Neutrophil (primary cell): ENCODE measurements at regions not wholly inside any gene's neighbourhood (a gene's known extent, or its start where the extent isn't known, plus 50 kb on each side); places are given as distances from the start of the nearest gene placed in this dataset.

Source experiments
- H3K27ac ChIP-seq: fragments of 200-600 bp; sonication (generic); 2 replicates; pipeline ENCODE4 v1.5.1; 2016; ENCODE audit warnings: mild to moderate bottlenecking, moderate library complexity
- H3K27me3 ChIP-seq: fragments of 200-600 bp; sonication (generic); 2 replicates; pipeline ENCODE4 v1.6.0; 2016; ENCODE audit warnings: mild to moderate bottlenecking
- H3K36me3 ChIP-seq: fragments of 200-600 bp; sonication (generic); 2 replicates; pipeline ENCODE4 v1.5.1; 2017
- H3K4me1 ChIP-seq, 2 experiments: fragments of 200-600 bp in 1 of 2; sonication (generic) in 1 of 2; 1 replicate in 1 of 2; 2 replicates in 1 of 2; pipeline versions ENCODE4 v1.5.1 to v1.6.1; 2013 to 2016; ENCODE audit warnings: low read depth in 1 of 2, low read length in 1 of 2, mild to moderate bottlenecking in 1 of 2, moderate library complexity in 1 of 2; ENCODE audit not compliant: control insufficient read depth in 1 of 2, insufficient read depth in 1 of 2
- H3K4me3 ChIP-seq, 2 experiments: fragments of 200-600 bp in 1 of 2; sonication (generic) in 1 of 2; 1 replicate in 1 of 2; 2 replicates in 1 of 2; pipeline ENCODE4 v1.5.1; 2013 to 2016; ENCODE audit warnings: low read depth in 1 of 2, low read length in 1 of 2, mild to moderate bottlenecking in 1 of 2, moderate library complexity in 1 of 2
- H3K9me3 ChIP-seq: fragments of 200-600 bp; sonication (generic); 2 replicates; pipeline ENCODE4 v1.5.1; 2016
- CTCF ChIP-seq: fragments of 200-600 bp; sonication (generic); IDR thresholded peaks from 2 replicates; pipeline ENCODE4 v1.5.1; 2016; ENCODE audit warnings: antibody characterized with exemption

- no peak for TF ChIP-seq CTCF
- Histone ChIP-seq H3K36me3 (no peaks in the 10 kb centered on the region), H3K4me1 (no peaks in the 10 kb centered on the region), H3K27me3 (no peaks in the 10 kb centered on the region), H3K27ac (no peak overlapping the region), H3K4me3 (no peak overlapping the region), H3K9me3 (no peaks in the 10 kb centered on the region)
These were observed 75.9 kb upstream of the PMEPA1 start for GRCh38 chr20:57785720-57786119.

- no peaks in the 10 kb centered on the region for H3K4me1 ChIP-seq
- H3K36me3 ChIP-seq = no peaks in the 10 kb centered on the region
- H3K4me3 ChIP-seq = no peak overlapping the region
- no peak for TF ChIP-seq CTCF
- H3K27ac ChIP-seq = no peak overlapping the region
- H3K27me3 ChIP-seq = no peaks in the 10 kb centered on the region
- H3K9me3 ChIP-seq = no peaks in the 10 kb centered on the region
These were observed 75.2 kb upstream of the PMEPA1 start for GRCh38 chr20:57785061-57785460.

- Histone ChIP-seq H3K4me1 (no peaks in the 10 kb centered on the region), H3K27ac (no peak overlapping the region), H3K36me3 (no peaks in the 10 kb centered on the region), H3K9me3 (no peaks in the 10 kb centered on the region), H3K4me3 (no peak overlapping the region), H3K27me3 (no peaks in the 10 kb centered on the region)
- no peak for TF ChIP-seq CTCF
These were observed 74.4 kb upstream of the PMEPA1 start for GRCh38 chr20:57783956-57784837.

GRCh38 chr20:57783196-57783595, 73.4 kb upstream of the PMEPA1 start:
- H3K9me3 ChIP-seq = no peaks in the 10 kb centered on the region
- H3K27me3 ChIP-seq = no peaks in the 10 kb centered on the region
- no peaks in the 10 kb centered on the region for H3K36me3 ChIP-seq
- TF ChIP-seq CTCF = no peak
- no peaks in the 10 kb centered on the region for H3K4me1 ChIP-seq
- H3K27ac ChIP-seq = no peak overlapping the region
- no peak overlapping the region for H3K4me3 ChIP-seq

- no peak for TF ChIP-seq CTCF
- Histone ChIP-seq H3K4me1 (no peaks in the 10 kb centered on the region), H3K9me3 (no peaks in the 10 kb centered on the region), H3K4me3 (no peak overlapping the region), H3K27me3 (no peaks in the 10 kb centered on the region), H3K36me3 (no peaks in the 10 kb centered on the region), H3K27ac (no peak overlapping the region)
These were observed 72.8 kb upstream of the PMEPA1 start for GRCh38 chr20:57782631-57783041.
